ENCODE measurements at regions not wholly inside any gene's neighbourhood (a gene's known extent, or its start where the extent isn't known, plus 50 kb on each side); places are given as distances from the start of the nearest gene placed in this dataset.

DNA sequence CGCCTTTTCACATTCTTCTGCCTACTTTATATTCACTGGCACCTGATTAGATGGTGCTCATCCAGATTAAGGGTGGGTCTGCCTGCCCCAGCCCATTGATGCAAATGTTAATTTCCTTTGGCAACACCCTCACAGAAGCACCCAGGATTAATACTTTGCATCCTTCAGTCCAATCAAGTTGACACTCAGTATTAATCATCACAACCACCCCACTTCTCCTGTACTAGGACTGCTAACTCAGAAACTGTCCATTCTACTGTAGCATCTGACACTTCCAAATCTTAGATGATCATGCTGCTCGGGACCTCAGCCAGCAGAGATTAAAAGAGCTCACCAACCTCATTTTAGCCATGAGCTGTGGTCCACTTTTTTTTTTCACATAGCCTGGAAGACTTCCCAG lies 268.5 kb downstream of the SATB2 start:
- TF ChIP-seq POLR2AphosphoS5 (IDR thresholded peaks at IDR 0.05; ENCODE audit: borderline replicate concordance, low read depth, low read length) (no peak), EZH2 (IDR thresholded peaks at IDR 0.05) (no peak), FOXP2 (optimal IDR thresholded peaks at IDR 0.05; ENCODE audit: control extremely low read depth, extremely low read length, insufficient read depth) (no peak)
